Activated CD8-positive, alpha-beta T cell treated with anti-CD3 and anti-CD28 coated beads for 36 hours (primary cell): ENCODE measurements at regions not wholly inside any gene's neighbourhood (a gene's known extent, or its start where the extent isn't known, plus 50 kb on each side); places are given as distances from the start of the nearest gene placed in this dataset.

Experiments
- ATAC-seq: fragments of 200-7000 bp; cut with Tn5 transposase; one replicate; pipeline ENCODE4 v1.10.0; 2021; ENCODE audit warnings: mild to moderate bottlenecking, moderate library complexity
- CTCF ChIA-PET: fragments of 350-600 bp; sonication (Branson Sonifier 250); formaldehyde crosslinking; loops from one replicate; lab custom pipeline; 2021; ENCODE audit warnings: antibody characterized with exemption; lab: Charles Lee
- POLR2A ChIA-PET: fragments of 350-600 bp; sonication (Branson Sonifier 250); formaldehyde crosslinking; loops from one replicate; lab custom pipeline; 2021; ENCODE audit warnings: antibody characterized with exemption; lab: Charles Lee
- DNase-seq: peaks from one replicate; pipeline ENCODE4 v3.0.0-alpha.2; 2020
- H3K27ac Mint-ChIP-seq: one replicate; pipeline ENCODE4 v1.8.0; 2021; ENCODE audit warnings: mild to moderate bottlenecking, mixed read lengths
- H3K27me3 Mint-ChIP-seq: one replicate; pipeline ENCODE4 v1.8.0; 2021; ENCODE audit warnings: mixed read lengths
- H3K36me3 Mint-ChIP-seq: one replicate; pipeline ENCODE4 v1.8.0; 2021; ENCODE audit warnings: low read depth, mixed read lengths
- H3K4me1 Mint-ChIP-seq: one replicate; pipeline ENCODE4 v1.8.0; 2021; ENCODE audit warnings: low read depth, mixed read lengths
- H3K4me3 Mint-ChIP-seq: one replicate; pipeline ENCODE4 v1.8.0; 2021; ENCODE audit warnings: mild to moderate bottlenecking, moderate library complexity, mixed read lengths
- H3K9me3 Mint-ChIP-seq: one replicate; pipeline ENCODE4 v1.8.0; 2021; ENCODE audit warnings: mixed read lengths
- CTCF ChIP-seq: fragments of 200-600 bp; IDR thresholded peaks from one replicate; pipeline ENCODE4 v1.8.0; 2022; ENCODE audit warnings: antibody characterized with exemption, mild to moderate bottlenecking
- intact Hi-C: fragments of 100-400 bp; cut with micrococcal nuclease; formaldehyde crosslinking; loops from one replicate; pipeline ENCODE4 v1.10.0; 2022

- Mint-ChIP-seq H3K36me3 (no peaks in the 10 kb centered on the region), H3K4me3 (no peak overlapping the region), H3K4me1 (no peaks in the 10 kb centered on the region), H3K27me3 (no peaks in the 10 kb centered on the region), H3K9me3 (peaks cover 7% of the 10 kb centered on the region), H3K27ac (no peak overlapping the region)
- no peak for TF ChIP-seq CTCF
- ChIA-PET POLR2A (no interaction called here), CTCF (no interaction called here)
- DNase-seq (no peak), ATAC-seq (no peak)
- intact Hi-C loops: no loop called here
Measured at GRCh38 chr14:29108908-29109307, 342.3 kb downstream of the FOXG1 start.

GRCh38 chr14:29109589-29109988 is 343.0 kb downstream of the FOXG1 start:
- TF ChIP-seq CTCF: no peak
- no peak for ATAC-seq
- H3K9me3 Mint-ChIP-seq: peaks cover 7% of the 10 kb centered on the region
- H3K4me3 Mint-ChIP-seq: no peak overlapping the region
- DNase-seq: no peak
- intact Hi-C loops: no loop called here
- H3K4me1 Mint-ChIP-seq: no peaks in the 10 kb centered on the region
- no peak overlapping the region for H3K27ac Mint-ChIP-seq
- no peaks in the 10 kb centered on the region for H3K36me3 Mint-ChIP-seq
- POLR2A ChIA-PET: no interaction called here
- CTCF ChIA-PET: no interaction called here
- H3K27me3 Mint-ChIP-seq: no peaks in the 10 kb centered on the region

GRCh38 chr14:29111554-29111953 is 345.0 kb downstream of the FOXG1 start:
- intact Hi-C loops: no loop called here
- H3K36me3 Mint-ChIP-seq: no peaks in the 10 kb centered on the region
- DNase-seq (no peak), ATAC-seq (no peak)
- no peak overlapping the region for H3K27ac Mint-ChIP-seq
- peaks cover 7% of the 10 kb centered on the region for H3K9me3 Mint-ChIP-seq
- POLR2A ChIA-PET: no interaction called here
- H3K4me1 Mint-ChIP-seq: no peaks in the 10 kb centered on the region
- CTCF ChIA-PET: no interaction called here
- H3K4me3 Mint-ChIP-seq: no peak overlapping the region
- no peak for TF ChIP-seq CTCF
- H3K27me3 Mint-ChIP-seq: no peaks in the 10 kb centered on the region

GRCh38 chr14:29123017-29123416 is 356.4 kb downstream of the FOXG1 start:
- ATAC-seq: no peak
- DNase-seq: no peak
- CTCF ChIA-PET: no interaction called here
- no peaks in the 10 kb centered on the region for H3K4me1 Mint-ChIP-seq
- TF ChIP-seq CTCF: no peak
- peaks cover 13% of the 10 kb centered on the region for H3K9me3 Mint-ChIP-seq
- no peak overlapping the region for H3K4me3 Mint-ChIP-seq
- H3K27ac Mint-ChIP-seq: no peak overlapping the region
- POLR2A ChIA-PET: no interaction called here
- H3K27me3 Mint-ChIP-seq: no peaks in the 10 kb centered on the region
- intact Hi-C loops: no loop called here
- H3K36me3 Mint-ChIP-seq: no peaks in the 10 kb centered on the region

- CTCF ChIA-PET: no interaction called here
Measured at GRCh38 chr14:29126361-29126760, 359.8 kb downstream of the FOXG1 start.

More at GRCh38 chr14:29126361-29126760, 359.8 kb downstream of the FOXG1 start:
- Mint-ChIP-seq H3K36me3 (no peaks in the 10 kb centered on the region), H3K4me1 (no peaks in the 10 kb centered on the region), H3K4me3 (no peak overlapping the region), H3K9me3 (peaks cover 12% of the 10 kb centered on the region), H3K27ac (no peak overlapping the region), H3K27me3 (no peaks in the 10 kb centered on the region)
- DNase-seq: no peak
- no peak for ATAC-seq
- no peak for TF ChIP-seq CTCF
- intact Hi-C loops: no loop called here
- POLR2A ChIA-PET: no interaction called here
